Testis (tissue), 2 donors: ENCODE measurements at regions not wholly inside any gene's neighbourhood (a gene's known extent, or its start where the extent isn't known, plus 50 kb on each side); places are given as distances from the start of the nearest gene placed in this dataset.

Experiments
- CTCF ChIP-seq, 3 experiments: fragments of 450-650 bp in 2 of 3; fragments of 200-600 bp in 1 of 3; sonication (generic) in 1 of 3; IDR thresholded peaks; one replicate each; pipeline ENCODE4 v1.5.1; 2016 to 2019; ENCODE audit warnings: antibody characterized with exemption in 3 of 3, mild to moderate bottlenecking in 2 of 3, moderate library complexity in 1 of 3
- POLR2A ChIP-seq: fragments of 450-650 bp; IDR thresholded peaks from one replicate; pipeline ENCODE4 v1.6.1; 2017; ENCODE audit warnings: antibody characterized with exemption, mild to moderate bottlenecking, moderate library complexity

GRCh38 chr4:13700021-13700857, 72.7 kb upstream of the BOD1L1 start:
- TF ChIP-seq POLR2A = no peak
- TF ChIP-seq CTCF (IDR thresholded peaks at IDR 0.05) = no peak
